ENCODE measurements at regions not wholly inside any gene's neighbourhood (a gene's known extent, or its start where the extent isn't known, plus 50 kb on each side); places are given as distances from the start of the nearest gene placed in this dataset.

DNA sequence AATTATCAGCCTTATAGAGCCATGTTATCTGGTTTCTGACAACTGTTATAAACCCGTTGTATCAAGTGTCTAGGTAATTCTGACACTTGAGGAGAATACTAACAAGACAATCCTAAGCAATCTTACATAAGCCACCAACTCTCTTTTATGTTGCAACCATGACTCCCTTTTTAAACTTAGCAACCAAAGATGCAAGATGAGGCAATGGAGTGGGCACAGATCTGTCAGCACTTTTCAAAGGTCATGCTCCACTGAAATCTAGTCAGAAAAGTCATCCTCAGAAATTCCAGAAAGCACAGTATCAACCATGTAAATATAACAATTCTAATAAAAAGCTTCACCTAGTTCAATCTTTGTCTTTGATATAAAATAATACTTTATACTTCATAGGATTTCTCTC is 77.0 kb upstream of the SEMA3A start:
- Histone ChIP-seq H3K36me3 (no peaks in the 10 kb centered on the region), H3K27ac (no peak overlapping the region), H3K4me3 (no peak overlapping the region), H3K27me3 (no peaks in the 10 kb centered on the region), H3K9me3 (ENCODE audit: low read depth) (no peaks in the 10 kb centered on the region), H3K4me1 (ENCODE audit: low read depth) (no peaks in the 10 kb centered on the region)
- TF ChIP-seq, protein P1, sequence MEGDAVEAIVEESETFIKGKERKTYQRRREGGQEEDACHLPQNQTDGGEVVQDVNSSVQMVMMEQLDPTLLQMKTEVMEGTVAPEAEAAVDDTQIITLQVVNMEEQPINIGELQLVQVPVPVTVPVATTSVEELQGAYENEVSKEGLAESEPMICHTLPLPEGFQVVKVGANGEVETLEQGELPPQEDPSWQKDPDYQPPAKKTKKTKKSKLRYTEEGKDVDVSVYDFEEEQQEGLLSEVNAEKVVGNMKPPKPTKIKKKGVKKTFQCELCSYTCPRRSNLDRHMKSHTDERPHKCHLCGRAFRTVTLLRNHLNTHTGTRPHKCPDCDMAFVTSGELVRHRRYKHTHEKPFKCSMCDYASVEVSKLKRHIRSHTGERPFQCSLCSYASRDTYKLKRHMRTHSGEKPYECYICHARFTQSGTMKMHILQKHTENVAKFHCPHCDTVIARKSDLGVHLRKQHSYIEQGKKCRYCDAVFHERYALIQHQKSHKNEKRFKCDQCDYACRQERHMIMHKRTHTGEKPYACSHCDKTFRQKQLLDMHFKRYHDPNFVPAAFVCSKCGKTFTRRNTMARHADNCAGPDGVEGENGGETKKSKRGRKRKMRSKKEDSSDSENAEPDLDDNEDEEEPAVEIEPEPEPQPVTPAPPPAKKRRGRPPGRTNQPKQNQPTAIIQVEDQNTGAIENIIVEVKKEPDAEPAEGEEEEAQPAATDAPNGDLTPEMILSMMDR (IDR thresholded peaks at IDR 0.05; ENCODE audit: low read depth, low read length) = no peak
- peak in 1 of 2 donors; percentile 65 for DNase-seq (ENCODE audit: low read depth in 1 of 2, low spot score in 1 of 2)

DNA sequence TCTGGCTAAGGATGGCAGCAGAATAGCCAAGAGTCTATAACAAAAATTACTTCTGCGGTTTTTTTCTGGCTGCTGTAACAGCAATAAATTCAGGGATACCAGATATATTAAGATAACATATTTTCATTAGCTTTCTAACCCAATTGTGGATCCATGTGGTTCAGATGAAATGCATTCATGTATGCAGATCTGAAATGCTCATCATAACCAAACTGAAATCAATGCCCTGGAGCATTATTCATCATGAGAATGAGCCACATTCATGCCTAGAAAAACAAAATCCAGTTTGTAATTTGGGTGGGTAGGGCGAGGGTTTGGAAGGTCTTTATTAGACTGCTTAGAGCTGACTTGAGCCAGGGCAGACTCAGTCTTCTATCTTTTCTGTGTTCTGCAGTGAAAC is 69.8 kb upstream of the SEMA3A start:
- Histone ChIP-seq H3K27ac (no peak overlapping the region), H3K4me3 (no peak overlapping the region), H3K27me3 (no peaks in the 10 kb centered on the region), H3K9me3 (ENCODE audit: low read depth) (no peaks in the 10 kb centered on the region), H3K4me1 (ENCODE audit: low read depth) (no peaks in the 10 kb centered on the region), H3K36me3 (no peaks in the 10 kb centered on the region)
- no peak for DNase-seq (ENCODE audit: low read depth in 1 of 2, low spot score in 1 of 2)
- TF ChIP-seq, protein P1 (IDR thresholded peaks at IDR 0.05; ENCODE audit: low read depth, low read length) = no peak

DNA sequence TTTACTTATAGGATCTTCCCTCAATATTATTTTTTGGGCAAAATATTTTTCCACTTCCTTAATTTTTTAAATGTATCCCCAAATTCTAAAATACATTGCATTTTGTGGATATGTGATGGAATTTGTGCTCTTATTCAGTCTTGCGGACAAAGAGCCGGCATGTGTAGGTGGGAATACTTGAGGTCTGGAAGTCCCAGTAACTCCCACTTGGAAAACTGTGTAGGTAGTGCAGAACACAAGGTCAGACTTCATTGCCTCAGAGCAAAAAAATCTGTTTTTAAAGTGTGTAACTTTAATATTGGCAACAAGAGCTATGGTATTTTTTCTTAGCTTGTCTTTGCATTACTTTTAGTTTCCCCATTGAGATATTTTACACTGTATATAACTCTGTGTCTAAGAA is 68.5 kb upstream of the SEMA3A start:
- Histone ChIP-seq H3K36me3 (no peaks in the 10 kb centered on the region), H3K9me3 (ENCODE audit: low read depth) (no peaks in the 10 kb centered on the region), H3K27me3 (no peaks in the 10 kb centered on the region), H3K27ac (no peak overlapping the region), H3K4me1 (ENCODE audit: low read depth) (no peaks in the 10 kb centered on the region), H3K4me3 (no peak overlapping the region)
- DNase-seq (ENCODE audit: low read depth in 1 of 2, low spot score in 1 of 2) = no peak
- TF ChIP-seq, protein P1 (IDR thresholded peaks at IDR 0.05; ENCODE audit: low read depth, low read length) = no peak

DNA sequence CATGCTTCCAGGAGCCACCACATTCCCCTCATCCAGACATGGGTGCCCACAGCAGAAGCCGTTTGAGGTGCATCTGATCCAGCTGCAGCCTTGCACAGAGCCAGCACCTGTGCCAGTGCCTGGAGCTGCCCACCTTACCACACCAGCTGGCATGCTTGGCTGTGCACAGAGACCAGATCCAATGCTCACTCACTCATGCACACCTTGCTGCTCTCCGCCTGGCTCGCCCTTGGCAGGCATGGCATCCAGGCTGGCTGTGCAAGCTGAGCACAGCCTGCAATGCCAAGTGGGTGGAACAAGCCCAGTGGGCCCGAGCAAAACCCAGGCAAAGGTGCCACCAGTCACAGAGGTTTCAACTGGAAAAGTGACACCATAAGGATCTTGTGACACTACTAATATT is 66.9 kb upstream of the SEMA3A start:
- Histone ChIP-seq H3K4me3 (no peak overlapping the region), H3K4me1 (ENCODE audit: low read depth) (no peaks in the 10 kb centered on the region), H3K27me3 (no peaks in the 10 kb centered on the region), H3K27ac (no peak overlapping the region), H3K36me3 (no peaks in the 10 kb centered on the region), H3K9me3 (ENCODE audit: low read depth) (no peaks in the 10 kb centered on the region)
- no peak for DNase-seq (ENCODE audit: low read depth in 1 of 2, low spot score in 1 of 2)
- TF ChIP-seq, protein P1 (IDR thresholded peaks at IDR 0.05; ENCODE audit: low read depth, low read length) = no peak

DNA sequence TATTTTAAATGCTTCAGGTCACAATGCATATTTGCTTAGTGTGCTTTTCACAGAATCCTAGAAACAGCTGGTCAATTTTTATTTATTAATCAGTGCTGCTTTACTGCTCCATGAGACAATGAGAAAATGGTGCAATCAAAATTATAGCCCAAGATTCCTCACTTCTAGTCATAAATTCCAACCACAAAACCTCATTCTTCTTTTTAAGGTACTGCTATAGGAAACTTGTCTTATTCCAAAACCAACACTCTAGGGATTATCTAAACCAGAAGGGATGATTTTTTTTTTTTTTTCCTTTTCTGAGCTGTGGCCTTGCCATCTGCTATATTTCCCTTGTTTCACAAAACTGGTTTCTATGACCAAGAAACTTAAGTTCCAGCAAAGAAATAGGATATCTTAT is 64.0 kb upstream of the SEMA3A start:
- Histone ChIP-seq H3K4me1 (ENCODE audit: low read depth) (no peaks in the 10 kb centered on the region), H3K4me3 (no peak overlapping the region), H3K9me3 (ENCODE audit: low read depth) (no peaks in the 10 kb centered on the region), H3K36me3 (no peaks in the 10 kb centered on the region), H3K27ac (no peak overlapping the region), H3K27me3 (no peaks in the 10 kb centered on the region)
- TF ChIP-seq, protein P1 (IDR thresholded peaks at IDR 0.05; ENCODE audit: low read depth, low read length) = no peak
- DNase-seq (ENCODE audit: low read depth in 1 of 2, low spot score in 1 of 2) = peak in 1 of 2 donors; percentile 59

DNA sequence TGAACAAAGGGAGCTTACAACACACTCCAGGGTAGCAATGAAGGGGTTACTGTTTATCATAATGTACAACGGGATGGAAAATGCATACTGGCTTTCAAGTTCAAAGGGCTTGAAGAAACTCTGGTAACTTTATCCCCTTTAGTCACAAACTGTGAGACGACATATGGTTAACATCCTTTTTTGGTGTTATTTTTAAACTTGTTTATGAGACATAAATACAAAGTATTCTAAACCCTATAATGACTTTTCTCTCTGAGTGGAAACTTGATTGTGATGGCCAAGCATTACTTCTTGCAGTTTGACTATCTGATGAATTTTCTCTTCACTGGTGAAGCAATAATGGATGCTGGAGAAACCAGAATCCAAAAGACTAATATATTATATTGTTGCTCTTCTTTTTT is 62.0 kb upstream of the SEMA3A start:
- Histone ChIP-seq H3K4me1 (ENCODE audit: low read depth) (no peaks in the 10 kb centered on the region), H3K27me3 (no peaks in the 10 kb centered on the region), H3K36me3 (no peaks in the 10 kb centered on the region), H3K9me3 (ENCODE audit: low read depth) (no peaks in the 10 kb centered on the region), H3K27ac (no peak overlapping the region), H3K4me3 (no peak overlapping the region)
- TF ChIP-seq, protein P1 (IDR thresholded peaks at IDR 0.05; ENCODE audit: low read depth, low read length) = no peak
- DNase-seq (ENCODE audit: low read depth in 1 of 2, low spot score in 1 of 2) = no peak
